ENCODE measurements at regions not wholly inside any gene's neighbourhood (a gene's known extent, or its start where the extent isn't known, plus 50 kb on each side); places are given as distances from the start of the nearest gene placed in this dataset.

GRCh38 chr14:86780876-86781510, 1212.0 kb downstream of the GALC start:
- TF ChIP-seq ZNF292 (CRISPR knock-in tag; IDR thresholded peaks at IDR 0.05; ENCODE audit: borderline replicate concordance, low read depth) = no peak
- no peak for TF ChIP-seq RERE (CRISPR knock-in tag; IDR thresholded peaks at IDR 0.05; ENCODE audit: low read depth)
- TF ChIP-seq CHD2 (IDR thresholded peaks at IDR 0.05; ENCODE audit: low read depth, low read length) = no peak
- no peak for TF ChIP-seq DPF2 (CRISPR knock-in tag; IDR thresholded peaks at IDR 0.05; ENCODE audit: borderline replicate concordance, low read depth)
- TF ChIP-seq SP2 (CRISPR knock-in tag; IDR thresholded peaks at IDR 0.05) = no peak
- no peak for TF ChIP-seq MTA1 (CRISPR knock-in tag; IDR thresholded peaks at IDR 0.05; ENCODE audit: borderline replicate concordance)
- no peak for TF ChIP-seq ZBTB33 (CRISPR knock-in tag; IDR thresholded peaks at IDR 0.05)
- no peak for TF ChIP-seq ZNF776 (CRISPR knock-in tag; IDR thresholded peaks at IDR 0.05)
- TF ChIP-seq ZFP41 (CRISPR knock-in tag; IDR thresholded peaks at IDR 0.05; ENCODE audit: borderline replicate concordance) = no peak
- TF ChIP-seq CTCF (CRISPR knock-in tag; IDR thresholded peaks at IDR 0.05) = peak; percentile 37
- no peak for TF ChIP-seq RNF219 (CRISPR knock-in tag; IDR thresholded peaks at IDR 0.05)
- no peak for TF ChIP-seq ZNF263 (CRISPR knock-in tag; IDR thresholded peaks at IDR 0.05)
